Right lobe of liver (tissue), 6 donors: ENCODE measurements at regions not wholly inside any gene's neighbourhood (a gene's known extent, or its start where the extent isn't known, plus 50 kb on each side); places are given as distances from the start of the nearest gene placed in this dataset.

Experiments
- ATAC-seq, 4 donors: fragments of 200-7000 bp; cut with Tn5 transposase; one replicate each; pipeline ENCODE4 v1.9.1; 2020; ENCODE audit warnings: mild to moderate bottlenecking in 4 of 4, moderate library complexity in 4 of 4
- DNase-seq, 3 donors: peaks; one replicate each; pipeline ENCODE4 v3.0.0-alpha.2; 2020
- H3K27ac ChIP-seq, 3 donors: fragments of 200-600 bp; one replicate each; pipeline ENCODE4 v1.8.0; 2022
- H3K27me3 ChIP-seq, 2 donors: fragments of 200-600 bp; one replicate each; pipeline ENCODE4 v1.8.0; 2022
- H3K36me3 ChIP-seq, 4 donors: fragments of 200-600 bp; sonication (generic) in 1 of 4; one replicate each; pipeline versions ENCODE4 v1.5.1 to v1.8.0; 2017 to 2022; ENCODE audit warnings: control low read depth in 1 of 4
- H3K4me1 ChIP-seq, 4 donors: fragments of 200-600 bp; sonication (generic) in 1 of 4; one replicate each; pipeline versions ENCODE4 v1.5.1 to v1.8.0; 2017 to 2022; ENCODE audit warnings: control low read depth in 1 of 4
- H3K4me3 ChIP-seq, 3 donors: fragments of 200-600 bp; one replicate each; pipeline ENCODE4 v1.8.0; 2022
- H3K9me3 ChIP-seq, 4 donors: fragments of 200-600 bp; sonication (generic) in 1 of 4; one replicate each; pipeline versions ENCODE4 v1.5.1 to v1.8.0; 2017 to 2022; ENCODE audit warnings: control low read depth in 1 of 4
- POLR2A ChIP-seq: fragments of 450-650 bp; IDR thresholded peaks from one replicate; pipeline ENCODE4 v1.6.1; 2017; ENCODE audit warnings: antibody characterized with exemption, mild to moderate bottlenecking
- WGBS: methylation state at CpG from one replicate; pipeline ENCODE4 v1.1.6; 2018; ENCODE audit warnings: low coverage, low lambda C conversion rate; ENCODE audit not compliant: insufficient coverage; ENCODE audit errors: missing lambda C conversion rate; 5-methylcytosine and 5-hydroxymethylcytosine counted together
- intact Hi-C, 2 donors: fragments of 100-400 bp; cut with DNase I; formaldehyde crosslinking; loops; one replicate each; pipeline versions ENCODE4 v1.11.2 to v1.14.1; 2022
- TF ChIP-seq, protein P1 (sequence below), 4 donors: fragments of 200-600 bp in 3 of 4; fragments of 450-650 bp in 1 of 4; IDR thresholded peaks; one replicate each; pipeline versions ENCODE4 v1.5.1 to v1.8.0; 2016 to 2022; ENCODE audit warnings: antibody characterized with exemption in 4 of 4, mild to moderate bottlenecking in 2 of 4
- donor health status: DM: no; HTN: yes; CAD: no.
- donor health status: DM: no; HTN: no; CAD: no.
- donor health status: DM: no; HTN: no; CAD: no.
- donor health status: DM: no; HTN: yes; CAD: no.
- donor health status: DM: no; HTN: yes; CAD: no.

DNA sequence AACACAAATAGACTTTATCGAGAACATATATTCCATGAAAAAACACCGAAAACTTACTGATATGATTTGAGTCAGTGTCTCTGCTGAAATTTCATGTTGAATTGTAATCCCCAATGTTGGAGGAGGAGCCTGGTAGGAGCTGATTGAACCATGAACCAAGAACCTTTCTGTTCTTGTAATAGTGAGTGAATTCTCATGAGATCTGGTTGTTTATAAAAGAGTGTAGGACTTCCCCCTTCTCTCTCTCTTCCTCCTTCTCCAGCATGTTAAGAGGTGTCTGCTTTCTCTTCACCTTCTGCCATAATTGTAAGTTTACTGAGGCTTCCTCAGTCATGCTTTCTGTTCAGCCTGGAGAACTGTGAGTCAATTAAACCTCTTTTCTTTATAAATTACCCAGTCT, 1289.3 kb upstream of the CITED2 start:
- TF ChIP-seq, protein P1, sequence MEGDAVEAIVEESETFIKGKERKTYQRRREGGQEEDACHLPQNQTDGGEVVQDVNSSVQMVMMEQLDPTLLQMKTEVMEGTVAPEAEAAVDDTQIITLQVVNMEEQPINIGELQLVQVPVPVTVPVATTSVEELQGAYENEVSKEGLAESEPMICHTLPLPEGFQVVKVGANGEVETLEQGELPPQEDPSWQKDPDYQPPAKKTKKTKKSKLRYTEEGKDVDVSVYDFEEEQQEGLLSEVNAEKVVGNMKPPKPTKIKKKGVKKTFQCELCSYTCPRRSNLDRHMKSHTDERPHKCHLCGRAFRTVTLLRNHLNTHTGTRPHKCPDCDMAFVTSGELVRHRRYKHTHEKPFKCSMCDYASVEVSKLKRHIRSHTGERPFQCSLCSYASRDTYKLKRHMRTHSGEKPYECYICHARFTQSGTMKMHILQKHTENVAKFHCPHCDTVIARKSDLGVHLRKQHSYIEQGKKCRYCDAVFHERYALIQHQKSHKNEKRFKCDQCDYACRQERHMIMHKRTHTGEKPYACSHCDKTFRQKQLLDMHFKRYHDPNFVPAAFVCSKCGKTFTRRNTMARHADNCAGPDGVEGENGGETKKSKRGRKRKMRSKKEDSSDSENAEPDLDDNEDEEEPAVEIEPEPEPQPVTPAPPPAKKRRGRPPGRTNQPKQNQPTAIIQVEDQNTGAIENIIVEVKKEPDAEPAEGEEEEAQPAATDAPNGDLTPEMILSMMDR (IDR thresholded peaks at IDR 0.05) = no peak
- WGBS = 100% methylated on average over 2 of the region's 2 CpGs
- Histone ChIP-seq H3K36me3 (no peaks in the 10 kb centered on the region), H3K9me3 (no peaks in the 10 kb centered on the region), H3K4me3 (no peak overlapping the region), H3K4me1 (no peaks in the 10 kb centered on the region), H3K27me3 (no peaks in the 10 kb centered on the region), H3K27ac (no peak overlapping the region)
- ATAC-seq = no peak
- no peak for DNase-seq
- intact Hi-C loops = no loop called here

DNA sequence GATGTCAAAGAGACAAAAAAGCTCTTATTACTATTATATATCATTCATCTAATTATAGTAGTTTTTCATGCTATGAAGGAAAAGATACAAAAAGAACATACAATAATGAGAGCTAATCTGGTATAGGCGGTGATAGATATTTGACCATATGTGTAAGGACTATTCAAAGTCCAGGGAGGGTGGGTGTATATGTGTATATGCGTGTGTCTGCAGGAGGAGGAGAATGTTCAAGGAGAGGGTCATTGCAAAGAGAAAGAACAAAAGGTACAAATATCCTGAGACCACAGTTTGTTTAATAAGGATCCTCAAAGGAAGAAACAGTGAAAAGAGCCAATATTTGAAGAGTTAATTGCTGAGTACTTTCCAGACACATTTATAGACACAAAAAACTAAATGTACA, 1288.6 kb upstream of the CITED2 start:
- H3K9me3 ChIP-seq = no peaks in the 10 kb centered on the region
- intact Hi-C loops = no loop called here
- no peaks in the 10 kb centered on the region for H3K27me3 ChIP-seq
- H3K36me3 ChIP-seq = no peaks in the 10 kb centered on the region
- no peak overlapping the region for H3K27ac ChIP-seq
- no peaks in the 10 kb centered on the region for H3K4me1 ChIP-seq
- H3K4me3 ChIP-seq = no peak overlapping the region
- ATAC-seq (no peak), DNase-seq (no peak)
- 84% methylated on average over 2 of the region's 2 CpGs for WGBS
- TF ChIP-seq POLR2A = no peak
- TF ChIP-seq, protein P1 (IDR thresholded peaks at IDR 0.05) = no peak

DNA sequence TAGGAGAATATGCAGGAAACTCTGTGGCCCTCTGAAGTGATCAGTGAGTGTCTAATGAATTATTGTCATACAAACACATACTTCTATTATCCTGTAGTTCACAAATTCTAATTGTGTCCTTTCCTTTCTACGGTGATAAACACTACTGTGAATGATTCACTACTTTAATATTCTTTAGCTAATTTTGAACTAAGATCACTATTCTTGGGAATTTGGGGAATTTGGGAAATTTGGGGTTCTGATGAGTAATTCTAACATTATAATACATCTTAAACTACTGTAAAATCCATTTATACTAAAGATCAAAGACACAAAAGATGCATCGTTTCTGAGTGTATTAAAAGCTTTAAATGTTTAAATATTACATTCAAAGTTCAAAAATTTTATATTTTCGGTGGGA, 1287.2 kb upstream of the CITED2 start:
- Histone ChIP-seq H3K27me3 (no peaks in the 10 kb centered on the region), H3K4me3 (no peak overlapping the region), H3K9me3 (no peaks in the 10 kb centered on the region), H3K27ac (no peak overlapping the region), H3K36me3 (no peaks in the 10 kb centered on the region), H3K4me1 (no peaks in the 10 kb centered on the region)
- ATAC-seq (no peak), DNase-seq (no peak)
- WGBS = 51% methylated on average over 3 of the region's 3 CpGs
- TF ChIP-seq POLR2A = no peak
- TF ChIP-seq, protein P1 (IDR thresholded peaks at IDR 0.05) = no peak
- intact Hi-C loops = no loop called here

DNA sequence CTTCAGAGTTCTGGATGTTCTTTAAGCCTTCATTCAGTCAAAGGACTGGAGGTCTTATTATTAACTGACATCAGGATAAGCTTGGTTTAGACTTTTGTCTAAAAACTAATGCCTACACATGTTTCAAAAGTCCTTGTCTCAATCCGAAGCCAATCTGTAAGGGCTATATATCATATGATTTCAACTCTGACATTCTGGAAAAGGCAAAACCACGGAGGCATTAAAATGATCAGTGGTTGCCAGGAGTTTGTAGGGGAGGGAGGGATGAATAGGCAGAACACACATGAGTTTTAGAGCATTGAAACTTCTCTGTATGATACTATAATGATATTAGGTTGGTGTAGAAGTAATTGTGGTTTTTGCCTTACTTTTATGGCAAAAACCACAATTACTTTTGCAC, 1285.8 kb upstream of the CITED2 start:
- H3K27me3 ChIP-seq = no peaks in the 10 kb centered on the region
- no peak for DNase-seq
- H3K4me3 ChIP-seq = no peak overlapping the region
- ATAC-seq = no peak
- no peak overlapping the region for H3K27ac ChIP-seq
- no peaks in the 10 kb centered on the region for H3K36me3 ChIP-seq
- no peaks in the 10 kb centered on the region for H3K4me1 ChIP-seq
- intact Hi-C loops = no loop called here
- H3K9me3 ChIP-seq = no peaks in the 10 kb centered on the region
- TF ChIP-seq, protein P1 (IDR thresholded peaks at IDR 0.05) = no peak
- no peak for TF ChIP-seq POLR2A
- WGBS = 28% methylated on average over 2 of the region's 2 CpGs

DNA sequence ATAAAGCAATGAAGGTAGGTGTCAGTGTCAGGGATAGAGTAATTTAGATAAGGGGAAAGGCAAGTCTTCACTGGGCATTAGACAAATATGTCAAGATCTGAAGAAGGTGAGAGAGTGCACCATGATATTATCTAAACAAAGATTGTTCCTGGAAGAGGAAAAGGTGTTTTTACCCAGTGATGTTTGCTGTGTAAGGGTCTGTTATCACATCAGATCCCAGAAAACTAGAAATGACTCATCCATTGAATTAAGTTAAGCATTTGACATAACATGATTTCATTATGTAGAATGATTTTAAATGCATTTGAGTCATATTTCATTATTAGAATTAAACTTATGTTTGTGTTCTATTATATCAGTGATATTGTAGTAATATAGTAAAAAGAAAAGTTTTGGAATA, 1279.5 kb upstream of the CITED2 start:
- no peak overlapping the region for H3K27ac ChIP-seq
- DNase-seq = no peak
- TF ChIP-seq, protein P1 (IDR thresholded peaks at IDR 0.05) = no peak
- TF ChIP-seq POLR2A = no peak
- no peaks in the 10 kb centered on the region for H3K27me3 ChIP-seq
- H3K36me3 ChIP-seq = no peaks in the 10 kb centered on the region
- intact Hi-C loops = no loop called here
- ATAC-seq = no peak
- no peaks in the 10 kb centered on the region for H3K4me1 ChIP-seq
- no peaks in the 10 kb centered on the region for H3K9me3 ChIP-seq
- no peak overlapping the region for H3K4me3 ChIP-seq
